Caki2 (cell line): ENCODE measurements at regions not wholly inside any gene's neighbourhood (a gene's known extent, or its start where the extent isn't known, plus 50 kb on each side); places are given as distances from the start of the nearest gene placed in this dataset.
A peak's percentile ranks its signal among the peaks of the same experiment; 100 is the strongest.
"Not testable (repeated sequence)": the region's sequence is repeated elsewhere in the genome, so short reads cannot be mapped to it uniquely, and the experiment has no call there.

ENCODE experiments used
- DNase-seq: peaks from one replicate; pipeline ENCODE4 v3.0.0-alpha.2; 2015; ENCODE audit warnings: low read depth
- in situ Hi-C: cut with HindIII; loops from 2 replicates; pipeline ENCODE4 v1.10.0; 2016; ENCODE audit warnings: low sequenced_read_pairs, low pct_unique_long_range_greater_than_20kb, mixed read lengths

GRCh38 chrX:126641076-126641475 lies 88.5 kb upstream of the DCAF12L1 start:
- DNase-seq, in situ Hi-C loops: not testable (repeated sequence)

DNA sequence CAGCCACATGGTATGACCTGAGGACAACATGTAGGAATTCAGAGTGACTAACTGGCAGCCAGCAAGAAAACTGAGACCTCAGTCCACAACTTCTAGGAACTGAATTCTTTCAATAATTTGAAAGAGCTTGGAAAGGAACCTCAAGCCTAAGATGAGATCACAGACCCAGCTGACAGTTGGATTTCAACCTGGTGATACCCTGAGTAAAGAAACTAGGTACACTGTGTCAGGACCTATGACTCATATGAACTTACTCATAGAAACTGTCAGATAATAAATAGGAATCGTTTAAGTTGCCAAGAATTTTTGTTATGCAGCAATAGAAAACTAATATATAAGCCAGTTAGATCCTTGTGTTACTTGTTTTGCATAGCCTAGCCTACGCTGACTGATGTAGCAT lies 102.4 kb upstream of the DCAF12L1 start:
- DNase-seq, result peak; percentile 6
- in situ Hi-C loops, result no loop called here

DNA sequence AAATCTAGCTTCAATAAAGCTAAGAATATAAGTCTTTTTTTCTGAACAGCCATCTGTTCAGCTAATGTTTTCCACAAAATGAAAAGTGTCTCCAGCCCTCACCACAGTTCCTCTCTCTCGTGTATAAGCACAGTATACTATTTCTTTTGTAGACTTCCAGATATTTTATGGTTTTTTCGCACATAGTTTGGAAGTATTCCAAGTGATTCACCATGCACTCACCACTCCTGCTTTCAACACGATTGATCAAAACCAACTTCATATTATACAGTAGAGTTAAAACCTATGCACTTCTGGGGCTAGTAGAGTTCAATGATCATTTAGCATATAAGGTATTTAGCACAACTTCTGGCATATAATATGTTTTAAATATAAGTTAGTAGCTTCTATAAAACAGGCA lies 105.8 kb upstream of the DCAF12L1 start:
- peak; percentile 3 for DNase-seq
- in situ Hi-C loops, result no loop called here

- no peak for DNase-seq
- in situ Hi-C loops, result no loop called here
These were observed 117.6 kb upstream of the DCAF12L1 start for GRCh38 chrX:126670258-126670657.

- in situ Hi-C loops, DNase-seq: not testable (repeated sequence)
These were observed 120.8 kb upstream of the DCAF12L1 start for GRCh38 chrX:126673366-126673765.

DNA sequence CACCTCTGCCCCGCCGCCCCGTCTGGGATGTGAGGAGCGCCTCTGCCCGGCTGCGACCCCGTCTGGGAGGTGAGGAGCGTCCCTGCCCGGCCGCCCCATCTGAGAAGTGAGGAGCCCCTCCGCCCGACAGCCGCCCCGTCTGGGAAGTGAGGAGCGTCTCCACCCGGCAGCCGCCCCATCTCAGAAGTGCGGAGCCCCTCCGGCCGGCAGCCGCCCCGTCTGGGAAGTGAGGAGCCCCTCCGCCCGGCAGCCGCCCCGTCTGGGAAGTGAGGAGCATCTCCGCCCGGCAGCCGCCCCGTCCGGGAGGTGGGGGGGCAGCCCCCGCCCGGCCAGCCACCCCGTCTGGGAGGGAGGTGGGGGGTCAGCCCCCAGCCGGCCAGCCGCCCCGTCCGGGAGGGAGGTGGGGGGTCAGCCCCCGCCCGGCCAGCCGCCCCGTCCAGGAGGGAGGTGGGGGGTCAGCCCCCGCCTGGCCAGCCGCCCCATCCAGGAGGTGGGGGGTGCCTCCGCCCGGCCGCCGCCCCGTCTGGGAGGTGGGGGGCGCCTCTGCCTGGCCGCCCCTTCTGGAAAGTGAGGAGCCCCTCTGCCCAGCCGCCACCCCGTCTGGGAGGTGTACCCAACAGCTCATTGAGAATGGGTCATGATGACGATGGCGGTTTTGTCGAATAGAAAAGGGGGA lies 121.3 kb upstream of the DCAF12L1 start:
- DNase-seq, in situ Hi-C loops: not testable (repeated sequence)

DNA sequence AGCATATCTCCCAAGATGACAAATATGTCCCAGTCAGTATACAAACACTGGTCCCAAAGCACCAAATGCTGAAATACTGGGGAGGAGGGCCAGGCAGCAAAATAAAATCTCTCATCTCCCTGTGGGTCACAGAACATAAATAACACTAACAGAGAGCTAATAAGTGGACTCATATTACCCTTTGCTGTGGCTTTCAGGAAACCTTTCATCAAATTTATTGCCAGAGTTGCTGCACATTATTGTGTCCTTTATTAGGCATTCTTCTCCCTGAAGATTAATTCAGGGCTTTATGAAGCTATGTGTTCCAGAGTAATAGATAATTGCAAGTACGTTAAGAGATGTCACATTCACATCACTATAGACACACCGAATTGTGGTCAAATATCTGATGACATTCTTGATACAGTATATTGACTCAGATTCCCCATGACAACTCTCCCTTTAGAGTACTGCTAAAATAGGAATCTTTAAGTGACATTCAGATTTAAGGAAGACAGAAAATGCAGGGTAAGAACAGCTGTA lies 124.1 kb upstream of the PRR32 start:
- in situ Hi-C loops, result no loop called here
- DNase-seq, result no peak

DNA sequence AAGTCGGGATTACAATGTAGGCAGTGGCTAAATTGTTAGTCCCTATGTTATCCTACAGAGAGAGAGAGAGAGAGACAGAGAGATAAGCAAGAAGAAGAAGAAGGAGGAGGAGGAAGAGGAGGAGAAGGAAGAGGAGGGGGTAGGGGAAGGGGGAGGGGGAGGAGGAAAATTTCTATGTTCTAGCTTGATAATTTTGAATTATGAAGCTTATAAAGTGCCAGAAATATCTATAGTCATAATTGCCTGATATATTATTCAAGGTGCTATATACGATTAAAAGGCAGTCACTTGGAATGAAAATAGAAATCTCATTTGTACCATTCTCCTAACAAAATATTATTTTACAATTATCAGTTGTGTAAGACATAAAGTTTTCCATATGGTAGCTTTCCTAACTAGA lies 122.4 kb upstream of the PRR32 start:
- in situ Hi-C loops, result no loop called here
- no peak for DNase-seq

GRCh38 chrX:126701380-126701779 lies 118.1 kb upstream of the PRR32 start:
- in situ Hi-C loops, result no loop called here
- DNase-seq, result peak; percentile 29

- DNase-seq, result no peak
- in situ Hi-C loops, result no loop called here
These were observed 101.1 kb upstream of the PRR32 start for GRCh38 chrX:126718440-126718839.

- DNase-seq, result no peak
- in situ Hi-C loops, result no loop called here
These were observed 100.3 kb upstream of the PRR32 start for GRCh38 chrX:126719208-126719607.

- in situ Hi-C loops, result no loop called here
- no peak for DNase-seq
These were observed 95.6 kb upstream of the PRR32 start for GRCh38 chrX:126723881-126724280.

GRCh38 chrX:126733874-126734273 lies 85.7 kb upstream of the PRR32 start:
- DNase-seq, result no peak
- in situ Hi-C loops, result no loop called here
